NCI-H460 (cell line): ENCODE measurements at regions not wholly inside any gene's neighbourhood (a gene's known extent, or its start where the extent isn't known, plus 50 kb on each side); places are given as distances from the start of the nearest gene placed in this dataset.

Source experiments
- DNase-seq: peaks from one replicate; pipeline ENCODE4 v3.0.0-alpha.2; 2016; ENCODE audit warnings: low read depth; ENCODE audit errors: extremely low read depth

DNA sequence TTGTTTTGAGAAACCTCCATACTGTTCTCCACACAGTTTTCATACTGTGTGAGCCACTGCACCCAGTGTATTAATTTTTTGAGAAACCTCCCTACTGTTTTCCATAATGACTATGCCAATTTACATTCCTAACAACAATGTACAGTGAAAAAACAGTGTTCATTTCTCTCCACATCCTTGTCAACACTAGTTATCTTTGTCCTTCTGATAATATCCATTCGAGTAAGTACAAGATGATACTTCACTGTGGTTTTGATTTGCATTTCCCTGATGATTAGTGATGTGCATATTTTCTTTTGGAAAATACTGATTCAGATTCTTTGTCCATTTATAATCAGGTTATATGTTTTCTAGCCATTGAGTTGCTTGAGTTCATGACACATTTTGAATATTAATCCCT lies 462.0 kb downstream of the CDH11 start:
- no peak for DNase-seq

DNA sequence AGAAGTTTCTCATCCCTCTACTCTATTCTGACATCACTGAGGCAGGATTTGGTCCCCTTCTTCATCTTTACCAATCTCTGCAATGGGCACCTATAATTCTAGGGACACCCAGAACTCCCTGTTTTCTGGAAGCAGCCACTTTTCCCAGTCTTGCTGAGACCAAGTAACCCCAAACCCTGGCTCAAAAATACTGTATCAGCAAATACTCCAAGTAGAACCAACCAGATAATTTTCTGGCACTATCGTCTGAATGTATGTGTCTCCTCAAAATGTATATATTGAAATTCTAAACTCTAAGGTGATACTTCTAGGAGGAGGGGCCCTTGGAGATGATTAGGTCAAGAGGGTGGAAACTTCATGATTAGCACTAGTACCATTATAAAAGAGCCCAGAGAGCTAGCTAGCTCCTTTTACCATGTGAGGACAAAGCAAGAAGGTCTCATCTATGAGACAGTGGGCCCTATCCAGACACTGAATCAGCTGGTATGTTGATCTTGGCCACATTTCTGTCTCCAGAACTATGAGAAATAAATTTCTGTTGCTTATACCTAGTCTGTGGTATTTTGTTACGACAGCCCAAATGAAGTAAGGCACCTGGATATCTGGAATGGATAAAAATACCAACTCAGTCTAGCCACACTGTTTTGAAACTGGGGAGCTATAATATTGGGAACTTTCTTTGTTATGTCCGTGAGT lies 464.4 kb downstream of the CDH11 start:
- DNase-seq, result no peak

DNA sequence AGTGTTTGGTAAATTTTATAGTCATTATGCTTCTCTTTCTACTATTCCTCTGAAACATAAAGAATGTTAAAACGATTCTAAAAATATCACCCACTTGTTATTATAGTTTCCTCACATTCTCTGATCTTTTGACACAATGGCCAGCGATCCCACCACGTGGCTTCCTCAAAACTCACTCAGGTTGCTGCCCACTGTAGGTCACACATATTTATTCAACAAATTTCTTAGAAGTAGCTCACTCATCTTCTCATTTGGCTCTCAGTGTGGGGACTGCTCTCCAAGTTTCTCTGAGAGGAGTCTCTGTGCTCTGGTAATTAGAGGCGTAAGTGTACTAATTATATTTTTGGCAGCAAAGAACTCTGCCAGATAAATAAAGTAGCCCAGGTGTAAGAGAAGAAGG lies 465.4 kb downstream of the CDH11 start:
- DNase-seq, result no peak

DNA sequence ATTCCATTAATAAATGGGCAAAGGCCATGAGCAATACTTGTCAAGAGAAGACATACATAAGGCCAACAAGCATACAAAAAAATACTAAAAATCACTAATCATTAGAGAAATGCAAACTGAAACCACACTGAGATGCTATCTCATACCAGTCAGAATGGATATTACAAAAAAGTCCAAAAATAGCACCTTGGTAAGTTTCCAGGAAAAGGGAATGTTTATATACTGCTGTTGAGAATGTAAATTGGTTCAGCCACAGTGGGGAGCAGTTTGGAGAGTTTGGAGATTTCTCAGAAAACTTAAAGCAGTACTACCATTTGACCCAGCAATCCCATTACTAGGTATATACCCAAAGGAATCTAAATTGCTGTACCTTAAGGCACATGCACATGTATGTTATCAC lies 467.7 kb downstream of the CDH11 start:
- DNase-seq, result no peak

DNA sequence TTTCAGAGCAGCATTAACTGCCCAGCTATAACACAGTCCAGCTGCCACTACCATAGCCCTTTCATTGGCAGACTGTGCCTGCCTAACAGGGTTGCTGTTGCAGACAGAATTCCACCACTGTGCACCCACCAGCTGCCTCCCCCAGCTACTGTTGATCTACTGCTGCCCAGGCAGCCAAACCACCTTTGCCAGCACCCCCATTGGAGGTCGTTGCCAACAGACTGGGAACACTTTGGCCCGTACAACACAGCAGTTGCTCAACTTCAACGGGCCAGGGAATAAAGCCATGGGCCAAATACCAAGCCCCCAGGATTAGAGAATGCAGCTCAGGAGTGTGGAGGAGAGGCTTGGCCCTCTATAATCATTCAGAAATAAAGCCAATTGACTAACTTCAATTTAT lies 473.6 kb downstream of the CDH11 start:
- no peak for DNase-seq

DNA sequence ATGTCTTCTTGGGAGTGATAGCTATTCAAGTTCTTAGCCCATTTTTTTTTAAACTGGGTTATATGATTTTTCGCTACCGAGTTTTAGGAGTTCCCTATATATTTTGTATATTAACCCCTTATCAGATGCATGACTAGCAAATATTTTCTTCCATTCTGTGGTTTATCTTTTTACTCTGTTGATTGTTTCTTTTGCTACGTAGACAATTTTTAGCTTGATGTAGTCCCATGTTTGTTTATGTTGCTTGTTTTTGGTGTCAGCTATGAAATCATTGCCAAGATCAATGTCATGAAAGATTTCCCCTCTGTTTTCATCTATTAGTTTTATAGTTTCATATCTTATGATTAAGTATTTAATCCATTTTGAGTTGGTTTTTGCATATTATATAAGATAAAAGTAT lies 480.5 kb downstream of the CDH11 start:
- no peak for DNase-seq

DNA sequence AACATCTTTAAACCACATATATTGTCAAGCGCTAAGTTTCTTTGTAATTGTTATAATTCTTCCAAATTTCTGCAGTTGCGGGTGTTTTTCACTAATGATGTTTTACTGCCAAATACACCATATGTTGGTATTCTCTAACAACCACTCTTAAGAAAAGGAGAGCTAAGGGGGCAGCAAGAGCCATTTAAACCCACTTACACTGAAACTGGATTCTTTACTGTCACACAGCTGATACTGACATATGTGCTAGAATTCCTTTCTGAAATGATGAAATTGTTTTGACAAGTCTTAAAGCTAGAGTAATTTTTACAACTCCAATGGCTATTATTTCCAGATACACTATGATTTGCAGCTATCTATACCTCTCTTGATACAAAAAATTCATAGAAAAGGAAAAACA lies 483.1 kb downstream of the CDH11 start:
- DNase-seq, result no peak

DNA sequence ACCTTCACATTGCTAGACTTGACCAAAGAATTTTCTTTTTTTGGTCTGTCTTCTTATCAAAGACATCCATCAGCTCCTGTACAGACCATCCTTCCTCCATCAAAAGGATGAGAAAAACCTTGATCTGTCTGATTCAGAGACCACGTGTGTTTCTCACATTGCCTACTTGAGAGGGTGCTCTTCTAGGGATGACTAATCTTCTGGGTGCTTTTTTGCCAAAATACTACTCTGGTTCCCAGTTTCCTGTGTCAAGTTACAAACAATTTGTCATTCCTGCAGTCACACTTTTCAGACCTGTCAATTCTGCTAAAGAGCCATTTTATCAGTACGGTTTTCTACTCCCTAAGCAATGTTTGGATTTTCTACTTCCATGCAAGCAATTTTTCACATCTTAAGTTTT lies 492.2 kb downstream of the CDH11 start:
- no peak for DNase-seq

DNA sequence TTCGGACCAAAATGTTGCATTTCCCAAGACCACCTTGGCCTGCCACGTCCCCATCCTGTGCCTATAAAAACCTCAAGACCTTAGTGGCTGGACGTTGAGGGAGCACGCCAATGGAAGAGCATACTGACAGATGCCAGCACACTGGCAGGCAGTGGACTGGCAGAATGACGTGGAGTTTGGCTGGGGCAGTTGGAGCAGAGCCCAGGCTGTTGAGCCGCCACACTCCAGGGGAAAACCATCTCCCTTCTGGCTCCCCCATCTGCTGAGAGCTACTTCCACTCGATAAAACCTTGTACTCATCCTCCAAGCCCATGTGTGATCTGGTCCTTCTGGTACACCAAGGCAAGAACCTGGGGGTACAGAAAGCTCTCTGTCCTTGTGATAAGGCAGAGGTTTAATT lies 494.1 kb downstream of the CDH11 start:
- no peak for DNase-seq

DNA sequence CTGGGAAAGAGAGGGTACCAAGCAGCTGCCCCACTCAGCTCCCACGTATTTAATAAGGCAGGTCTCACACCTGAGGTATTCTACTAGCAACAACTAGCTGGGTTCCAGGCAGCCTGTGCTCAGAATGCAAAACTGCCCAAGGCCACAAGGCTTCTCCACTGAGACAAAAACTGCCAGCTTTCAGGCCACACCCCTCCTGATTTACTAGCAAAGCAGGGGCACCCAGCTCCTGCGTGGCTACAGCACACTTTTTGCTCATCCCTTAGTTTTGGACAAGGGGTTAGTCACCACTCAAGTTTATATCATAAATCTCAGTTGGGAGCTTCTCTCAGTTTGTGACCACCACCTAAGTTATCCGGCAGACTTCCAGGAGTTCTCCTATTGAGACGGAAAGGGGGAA lies 494.6 kb downstream of the CDH11 start:
- DNase-seq, result no peak

DNA sequence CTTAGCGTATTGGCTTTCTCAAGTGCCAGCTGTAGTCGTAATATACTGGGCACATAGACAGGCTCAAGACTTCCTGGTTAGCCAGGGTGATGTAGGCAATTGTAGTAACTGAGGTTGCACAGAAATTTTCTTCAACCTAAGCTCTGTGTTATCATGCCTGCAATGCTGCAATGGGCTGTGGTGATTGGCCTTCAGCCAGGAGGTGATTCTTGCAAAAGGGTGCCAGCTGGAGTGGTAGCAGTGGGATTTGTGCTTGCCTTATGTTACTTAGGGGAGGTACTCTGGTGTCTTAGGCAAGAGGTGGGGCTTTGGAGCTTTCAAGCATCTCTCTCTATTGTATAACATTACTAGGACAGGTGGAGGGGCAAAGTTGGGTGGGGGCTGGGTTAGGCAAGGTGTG lies 495.1 kb downstream of the CDH11 start:
- DNase-seq, result no peak

DNA sequence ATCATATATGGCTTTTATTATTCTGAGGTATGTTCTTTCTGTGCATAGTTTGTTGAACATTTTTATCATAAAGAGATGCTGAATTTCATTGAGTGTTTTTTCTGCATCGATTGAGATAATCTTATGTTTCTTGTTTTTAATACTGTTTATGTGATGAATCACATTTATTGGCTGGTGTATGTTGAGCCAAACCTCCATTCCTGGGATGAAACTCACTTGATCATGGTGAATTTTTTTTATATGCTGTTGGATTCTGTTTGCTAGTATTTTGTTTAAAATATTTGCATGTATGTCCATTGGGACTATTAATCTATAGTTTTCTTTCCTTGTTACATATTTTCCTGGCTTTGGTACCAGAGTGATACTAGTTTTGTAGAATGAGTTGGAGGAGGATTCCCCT lies 500.2 kb downstream of the CDH11 start:
- no peak for DNase-seq

DNA sequence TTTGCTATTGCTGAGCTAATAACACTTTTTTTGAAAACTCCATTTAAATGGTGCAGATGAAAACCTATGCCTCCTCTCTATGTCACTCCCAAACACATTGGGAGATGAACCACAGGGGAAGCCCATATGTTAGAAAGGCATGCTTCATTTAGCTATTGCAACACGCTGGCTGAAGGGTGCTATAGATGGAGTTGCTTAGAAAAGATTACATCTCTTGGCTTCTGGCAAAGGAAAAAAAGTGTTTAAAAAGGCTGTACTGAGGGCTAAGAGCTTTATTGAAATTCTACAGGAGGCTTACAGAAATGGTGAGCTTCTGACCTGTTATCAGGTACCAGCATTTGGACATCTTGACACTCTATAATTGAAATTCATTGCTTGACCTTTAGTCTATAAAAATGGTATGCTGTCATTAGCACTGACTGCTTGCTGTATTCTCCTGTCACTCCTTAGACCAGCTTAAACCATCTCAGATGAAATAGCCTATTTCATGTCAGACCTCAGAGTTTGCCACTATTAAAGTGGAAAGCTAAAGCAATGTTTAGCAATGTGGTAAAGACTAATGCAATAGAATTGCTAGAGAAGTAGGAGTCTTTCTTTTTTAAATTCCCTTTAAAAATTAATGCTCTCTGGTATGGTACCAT lies 503.9 kb downstream of the CDH11 start:
- no peak for DNase-seq

DNA sequence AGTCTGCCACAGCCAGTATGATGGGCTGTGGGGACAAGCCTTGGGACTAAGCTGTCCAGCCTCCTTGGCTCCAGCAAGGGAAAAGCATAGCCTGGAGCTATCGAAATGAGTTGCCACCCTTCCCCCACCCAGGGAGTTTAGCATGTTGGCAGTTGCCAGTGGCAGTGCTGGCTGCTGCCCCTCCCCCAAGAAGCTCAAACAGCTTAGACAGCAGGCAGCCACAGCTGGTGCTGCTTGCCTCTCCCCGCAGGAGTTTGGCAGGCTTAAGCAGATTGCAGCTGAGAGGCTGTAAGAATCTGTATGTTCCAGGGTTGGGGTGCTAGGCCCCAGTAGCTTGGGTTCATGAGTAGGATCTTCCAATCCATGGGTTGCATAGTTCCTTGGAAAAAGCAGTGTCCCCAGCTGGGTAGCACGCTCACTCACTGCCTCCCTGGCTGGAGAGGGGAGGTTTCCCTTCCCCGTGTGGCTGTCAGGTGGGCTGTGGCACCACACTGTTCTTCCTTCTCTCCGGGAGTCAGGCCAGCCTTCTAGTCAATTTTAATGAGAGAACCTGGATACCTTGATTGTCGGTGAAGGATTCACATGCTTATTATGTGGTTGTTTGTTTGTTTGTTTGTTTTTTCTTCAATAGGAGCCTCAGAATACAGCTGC lies 506.1 kb downstream of the CDH11 start:
- DNase-seq, result no peak

DNA sequence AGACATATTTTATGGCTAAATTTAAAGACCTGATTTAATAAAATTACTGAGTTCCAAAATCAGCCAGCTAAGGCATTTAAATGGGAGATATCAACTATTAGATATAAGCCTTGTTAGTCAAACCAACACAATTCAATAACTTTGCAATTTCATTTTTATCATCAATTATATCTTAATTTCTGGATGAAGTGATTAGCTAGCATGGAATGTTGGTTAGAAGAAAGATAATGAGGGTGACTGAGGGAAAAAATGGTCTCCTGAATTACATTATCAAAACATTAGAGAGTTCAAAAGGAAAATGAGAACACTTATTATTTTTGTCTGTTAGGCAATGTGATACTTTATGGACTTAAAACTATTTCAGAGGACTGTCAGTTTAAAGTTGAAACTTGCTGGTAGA lies 525.7 kb downstream of the CDH11 start:
- DNase-seq, result no peak

DNA sequence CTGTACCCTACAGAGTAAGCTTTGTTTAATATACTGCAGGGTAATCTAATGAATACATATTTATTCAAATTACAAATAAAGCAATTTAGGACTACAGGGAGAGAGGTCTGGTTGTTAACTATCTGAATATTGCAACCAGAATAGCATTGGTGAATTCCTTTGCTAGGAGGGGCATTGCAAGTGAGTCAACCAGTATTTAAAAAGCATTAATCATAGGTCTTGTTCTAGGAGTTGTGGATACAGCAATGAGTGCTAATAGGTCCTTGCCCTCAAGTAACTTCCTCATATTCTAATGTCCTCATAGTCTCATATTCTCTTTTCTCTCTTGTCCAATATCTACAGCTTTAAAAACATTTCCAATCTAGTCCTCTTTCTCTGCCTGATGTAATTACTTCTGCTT lies 531.4 kb downstream of the CDH11 start:
- DNase-seq, result no peak

DNA sequence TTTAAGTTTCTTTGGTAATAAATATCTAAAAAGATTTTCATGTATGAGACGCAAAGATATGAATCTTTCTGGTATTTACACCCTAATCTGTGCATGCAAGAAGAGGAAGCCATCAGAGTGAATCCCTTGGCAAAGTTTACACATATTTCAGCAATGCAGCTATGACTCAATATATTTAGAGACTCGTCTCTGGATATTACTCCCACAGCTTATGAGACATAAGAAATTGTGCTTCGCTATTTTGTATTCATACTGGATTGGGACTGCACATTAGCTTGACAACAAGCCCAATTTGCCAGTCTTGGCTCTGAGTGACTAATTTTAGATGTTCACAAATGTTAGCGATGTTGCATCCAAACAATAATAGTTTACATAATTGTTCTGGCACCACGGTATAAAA lies 532.0 kb downstream of the CDH11 start:
- no peak for DNase-seq

DNA sequence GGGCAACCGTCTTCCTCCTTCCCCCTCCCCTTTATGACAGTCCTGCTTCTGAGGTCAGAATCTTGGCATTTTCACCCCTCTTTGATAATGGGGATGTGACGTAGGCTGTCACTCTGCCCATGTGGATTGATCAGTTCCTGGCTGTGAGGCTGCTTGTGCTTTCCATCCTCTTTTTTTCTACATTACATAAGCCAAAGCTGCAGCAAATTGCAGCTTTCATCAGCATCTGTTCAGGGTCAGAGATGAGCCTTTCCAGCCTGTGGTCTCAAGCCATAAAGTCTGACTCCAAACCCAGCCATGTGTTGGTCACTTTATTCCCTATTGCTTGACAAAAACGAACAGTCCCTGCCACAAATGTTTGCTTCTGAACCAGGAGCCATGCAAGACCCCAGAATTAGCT lies 535.1 kb downstream of the CDH11 start:
- no peak for DNase-seq

DNA sequence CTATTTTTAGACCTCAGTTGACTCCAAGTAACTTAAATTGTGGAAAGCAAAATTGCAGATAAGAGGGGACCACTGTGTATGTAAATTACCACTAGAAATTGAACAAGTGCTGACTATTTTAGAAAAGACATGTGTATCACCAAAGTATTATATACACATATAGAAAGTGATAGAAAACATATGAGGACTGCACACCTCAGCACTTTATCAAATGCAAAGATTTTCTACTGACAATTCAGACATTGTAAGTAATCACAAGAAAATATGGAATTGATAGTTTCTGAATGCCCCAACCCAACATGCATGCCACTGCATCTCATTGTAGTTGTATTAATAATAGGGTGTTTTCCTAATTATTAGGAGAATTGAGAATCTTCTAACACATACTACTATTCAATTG lies 536.5 kb downstream of the CDH11 start:
- DNase-seq, result no peak

DNA sequence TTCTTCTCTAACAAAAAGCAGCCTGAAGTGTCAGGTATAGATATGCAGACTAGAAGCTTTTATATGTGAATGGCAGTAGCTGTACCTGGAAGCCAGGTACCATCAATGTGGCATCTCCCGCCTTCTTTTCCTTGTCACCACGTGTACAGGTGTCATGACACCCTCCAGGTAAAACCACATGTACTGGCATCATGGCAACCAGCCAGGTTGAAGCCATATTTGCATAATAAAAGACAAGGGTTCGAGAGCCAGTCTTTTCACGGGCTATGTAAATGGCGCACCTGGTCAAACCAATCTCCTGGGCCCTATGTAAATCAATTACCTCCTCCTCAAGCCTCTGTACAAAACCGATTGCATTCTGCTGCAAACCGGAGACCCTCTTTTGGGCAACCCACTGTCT lies 541.3 kb downstream of the CDH11 start:
- no peak for DNase-seq

DNA sequence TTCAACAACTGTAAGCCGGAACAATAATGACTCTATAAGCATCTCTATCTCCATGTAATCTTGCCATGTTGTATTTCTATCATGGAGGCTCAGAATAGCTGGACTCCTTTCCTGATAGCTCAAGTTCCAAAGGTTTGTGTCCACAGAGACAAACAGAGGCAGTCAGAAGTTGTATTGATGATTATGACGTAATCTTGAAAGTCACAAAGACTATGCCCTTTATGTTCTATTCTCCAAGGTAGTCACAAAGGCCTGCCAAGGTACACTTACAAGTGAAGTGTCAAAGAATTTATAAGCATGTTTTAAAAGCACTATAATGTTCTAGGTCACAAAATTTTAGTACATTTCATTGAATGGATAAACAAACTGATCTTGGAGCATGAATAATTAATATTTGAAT lies 542.2 kb downstream of the CDH11 start:
- DNase-seq, result no peak

DNA sequence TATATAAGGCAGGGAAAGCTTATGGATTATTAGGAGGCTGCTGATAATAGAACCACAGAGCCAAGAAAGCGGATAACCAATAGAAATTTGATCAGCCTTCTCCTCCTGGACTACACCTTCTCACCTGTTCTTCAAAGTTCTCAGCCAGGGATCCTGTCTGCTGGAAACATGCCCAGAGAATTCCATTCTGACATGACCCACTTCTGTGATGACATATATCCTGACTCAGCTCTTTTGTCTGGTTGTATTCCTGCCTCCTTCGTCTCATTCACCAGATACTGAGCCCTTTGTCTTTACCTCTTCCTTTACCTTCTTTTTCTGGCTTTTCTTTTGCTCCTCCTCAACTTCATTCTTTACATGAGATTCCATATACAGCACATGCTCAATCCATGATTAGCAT lies 576.1 kb downstream of the CDH11 start:
- DNase-seq, result no peak
